RWPE1 (cell line): ENCODE measurements at regions not wholly inside any gene's neighbourhood (a gene's known extent, or its start where the extent isn't known, plus 50 kb on each side); places are given as distances from the start of the nearest gene placed in this dataset.
"Not testable (repeated sequence)": the region's sequence is repeated elsewhere in the genome, so short reads cannot be mapped to it uniquely, and the experiment has no call there.

Source experiments
- CTCF ChIA-PET: fragments of 350-600 bp; sonication (Branson Sonifier 250); formaldehyde crosslinking; extraction: SDS; loops from one replicate; lab custom pipeline; 2021; lab: Yijun Ruan, JAX
- POLR2A ChIA-PET: fragments of 400-600 bp; formaldehyde crosslinking; extraction: SDS; loops from one replicate; lab custom pipeline; 2020; ENCODE audit warnings: antibody characterized with exemption; ENCODE audit not compliant: low non-redundant PET; lab: Yijun Ruan, JAX
- DNase-seq: peaks from one replicate; pipeline ENCODE4 v3.0.0; 2012; ENCODE audit warnings: low spot score
- H3K27ac ChIP-seq: fragments of 450-650 bp; 2 replicates; pipeline ENCODE4 v1.5.1; 2017
- TF ChIP-seq, protein P1 (sequence below): fragments of 450-650 bp; conservative IDR thresholded peaks from 2 replicates; pipeline ENCODE4 v1.5.1; 2017; ENCODE audit warnings: low read depth, mild to moderate bottlenecking

GRCh38 chr13:30520571-30520970 lies 54.8 kb upstream of the HMGB1 start:
- CTCF ChIA-PET = no interaction called here

GRCh38 chr13:30523211-30523610 lies 57.5 kb upstream of the HMGB1 start:
- TF ChIP-seq, protein P1, sequence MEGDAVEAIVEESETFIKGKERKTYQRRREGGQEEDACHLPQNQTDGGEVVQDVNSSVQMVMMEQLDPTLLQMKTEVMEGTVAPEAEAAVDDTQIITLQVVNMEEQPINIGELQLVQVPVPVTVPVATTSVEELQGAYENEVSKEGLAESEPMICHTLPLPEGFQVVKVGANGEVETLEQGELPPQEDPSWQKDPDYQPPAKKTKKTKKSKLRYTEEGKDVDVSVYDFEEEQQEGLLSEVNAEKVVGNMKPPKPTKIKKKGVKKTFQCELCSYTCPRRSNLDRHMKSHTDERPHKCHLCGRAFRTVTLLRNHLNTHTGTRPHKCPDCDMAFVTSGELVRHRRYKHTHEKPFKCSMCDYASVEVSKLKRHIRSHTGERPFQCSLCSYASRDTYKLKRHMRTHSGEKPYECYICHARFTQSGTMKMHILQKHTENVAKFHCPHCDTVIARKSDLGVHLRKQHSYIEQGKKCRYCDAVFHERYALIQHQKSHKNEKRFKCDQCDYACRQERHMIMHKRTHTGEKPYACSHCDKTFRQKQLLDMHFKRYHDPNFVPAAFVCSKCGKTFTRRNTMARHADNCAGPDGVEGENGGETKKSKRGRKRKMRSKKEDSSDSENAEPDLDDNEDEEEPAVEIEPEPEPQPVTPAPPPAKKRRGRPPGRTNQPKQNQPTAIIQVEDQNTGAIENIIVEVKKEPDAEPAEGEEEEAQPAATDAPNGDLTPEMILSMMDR = no peak
- no peak overlapping the region for H3K27ac ChIP-seq
- POLR2A ChIA-PET = no interaction called here
- DNase-seq = no peak
- CTCF ChIA-PET = interaction anchor here (0.7 kb wide), 1 partner anchor 1047 kb away, joined by 4 read pairs; no protein-coding TSS in a partner anchor

More at GRCh38 chr13:30520571-30520970, 54.8 kb upstream of the HMGB1 start:
- TF ChIP-seq, protein P1 = no peak
- no peak overlapping the region for H3K27ac ChIP-seq
- DNase-seq = peak; percentile 5
- POLR2A ChIA-PET = no interaction called here

DNA sequence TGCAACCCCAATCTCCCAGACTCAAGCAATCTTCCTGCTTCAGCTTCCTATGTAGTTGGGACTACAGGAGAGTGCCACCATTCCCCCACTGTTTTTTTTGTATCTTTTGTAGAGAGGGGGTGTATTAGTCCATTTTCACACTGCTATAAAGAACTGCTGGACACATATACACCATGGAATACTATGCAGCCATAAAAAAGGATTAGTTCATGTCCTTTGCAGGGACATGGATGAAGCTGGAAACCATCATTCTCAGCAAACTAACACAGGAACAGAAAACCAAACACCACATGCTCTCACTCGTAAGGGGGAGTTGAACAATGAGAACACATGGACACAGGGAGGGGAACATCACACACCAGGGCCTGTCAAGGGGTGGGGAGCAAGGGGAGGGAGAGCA lies 58.1 kb upstream of the HMGB1 start:
- CTCF ChIA-PET = interaction anchor here (0.6 kb wide), 1 partner anchor 92 kb away, joined by 7 read pairs; no protein-coding TSS in a partner anchor
- POLR2A ChIA-PET, DNase-seq, H3K27ac ChIP-seq: not testable (repeated sequence)

GRCh38 chr13:30525212-30525611 lies 59.5 kb upstream of the HMGB1 start:
- CTCF ChIA-PET, H3K27ac ChIP-seq, DNase-seq, POLR2A ChIA-PET: not testable (repeated sequence)

GRCh38 chr13:30526612-30527495 lies 61.1 kb upstream of the HMGB1 start:
- CTCF ChIA-PET = interaction anchor here (0.6 kb wide), 1 partner anchor 14 kb away, joined by 3 read pairs; no protein-coding TSS in a partner anchor
- TF ChIP-seq, protein P1 = no peak
- no peak for DNase-seq
- H3K27ac ChIP-seq = no peak overlapping the region
- POLR2A ChIA-PET = no interaction called here

DNA sequence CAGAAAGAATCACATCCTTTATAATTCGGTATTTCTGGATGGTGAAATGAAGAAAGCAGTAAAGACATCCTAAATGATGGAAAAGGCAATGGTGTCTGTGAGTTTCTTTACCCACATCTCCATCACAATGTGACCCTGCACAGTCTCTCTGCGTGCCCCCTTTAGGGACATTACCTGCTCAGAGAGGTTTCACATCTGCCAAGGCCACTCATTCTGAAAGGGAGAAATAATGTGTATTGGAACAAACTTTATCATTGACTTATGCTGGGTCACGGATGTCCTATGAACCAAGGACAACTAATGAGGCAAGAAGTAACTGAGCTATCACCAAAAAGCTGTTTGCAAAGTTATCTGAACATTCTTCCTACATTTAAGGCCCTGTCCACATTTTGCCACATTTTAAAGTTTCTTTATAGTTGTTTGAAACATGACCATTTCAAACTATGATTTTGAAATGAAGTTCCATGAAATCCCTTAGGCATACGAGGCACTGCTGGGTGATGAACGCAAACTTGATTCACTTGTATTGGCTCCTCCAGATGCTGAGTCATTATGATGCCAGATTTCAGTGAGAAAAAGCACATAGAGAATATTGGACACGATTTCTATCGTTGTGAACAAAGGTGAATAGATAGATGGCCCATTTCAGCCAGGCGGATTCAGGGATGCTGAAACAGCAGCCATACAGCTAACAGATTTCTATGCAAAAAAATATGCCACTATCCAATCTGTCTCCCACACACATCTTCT lies 63.5 kb upstream of the HMGB1 start:
- TF ChIP-seq, protein P1 = no peak
- DNase-seq = no peak
- POLR2A ChIA-PET = no interaction called here
- H3K27ac ChIP-seq = no peak overlapping the region
- CTCF ChIA-PET = no interaction called here

GRCh38 chr13:30535046-30535445 lies 69.3 kb upstream of the HMGB1 start:
- no peak overlapping the region for H3K27ac ChIP-seq
- TF ChIP-seq, protein P1 = no peak
- no peak for DNase-seq
- ChIA-PET POLR2A (no interaction called here), CTCF (no interaction called here)
